NCI-H2196 (cell line): ENCODE measurements at regions not wholly inside any gene's neighbourhood (a gene's known extent, or its start where the extent isn't known, plus 50 kb on each side); places are given as distances from the start of the nearest gene placed in this dataset.
"Not testable (repeated sequence)": the region's sequence is repeated elsewhere in the genome, so short reads cannot be mapped to it uniquely, and the experiment has no call there.

Experiments
- DNase-seq: peaks from one replicate; lab custom pipeline; 2025; ENCODE audit not compliant: unreplicated experiment; lab: John Stamatoyannopoulos, UW

GRCh38 chr3:152148579-152148978, 120.2 kb upstream of the MBNL1 start:
- DNase-seq, result no peak

GRCh38 chr3:152149832-152150231, 118.9 kb upstream of the MBNL1 start:
- DNase-seq, result no peak

GRCh38 chr3:152151216-152151876, 117.4 kb upstream of the MBNL1 start:
- no peak for DNase-seq

GRCh38 chr3:152151877-152152765, 116.6 kb upstream of the MBNL1 start:
- DNase-seq, result not testable (repeated sequence)

- DNase-seq, result not testable (repeated sequence)
Measured at GRCh38 chr3:152153115-152153514, 115.6 kb upstream of the MBNL1 start.

- DNase-seq, result no peak
Measured at GRCh38 chr3:152155246-152156020, 113.3 kb upstream of the MBNL1 start.

- DNase-seq, result no peak
Measured at GRCh38 chr3:152156880-152157279, 111.8 kb upstream of the MBNL1 start.

- no peak for DNase-seq
Measured at GRCh38 chr3:152157337-152157736, 111.4 kb upstream of the MBNL1 start.

- DNase-seq, result no peak
Measured at GRCh38 chr3:152159328-152159727, 109.4 kb upstream of the MBNL1 start.

- no peak for DNase-seq
Measured at GRCh38 chr3:152160350-152161011, 108.2 kb upstream of the MBNL1 start.

GRCh38 chr3:152172460-152172859, 96.3 kb upstream of the MBNL1 start:
- no peak for DNase-seq

- no peak for DNase-seq
Measured at GRCh38 chr3:152173627-152174026, 95.1 kb upstream of the MBNL1 start.

GRCh38 chr3:152174876-152175527, 93.7 kb upstream of the MBNL1 start:
- no peak for DNase-seq

- DNase-seq, result no peak
Measured at GRCh38 chr3:152175528-152175889, 93.2 kb upstream of the MBNL1 start.

- DNase-seq, result no peak
Measured at GRCh38 chr3:152176241-152176640, 92.5 kb upstream of the MBNL1 start.

- no peak for DNase-seq
Measured at GRCh38 chr3:152176998-152177397, 91.7 kb upstream of the MBNL1 start.

- no peak for DNase-seq
Measured at GRCh38 chr3:152177757-152178156, 91.0 kb upstream of the MBNL1 start.

- DNase-seq, result no peak
Measured at GRCh38 chr3:152183473-152183872, 85.3 kb upstream of the MBNL1 start.

GRCh38 chr3:152184971-152185686, 83.6 kb upstream of the MBNL1 start:
- DNase-seq, result no peak
